A673 (cell line): ENCODE measurements at regions not wholly inside any gene's neighbourhood (a gene's known extent, or its start where the extent isn't known, plus 50 kb on each side); places are given as distances from the start of the nearest gene placed in this dataset.

Experiments used
- BruUV-seq: library from RNA; stranded (reverse); fragments of 400-500 nt; replicated peaks from 2 replicates; lab custom pipeline; 2021; lab: Mats Ljungman, UMichigan
- CTCF ChIA-PET: fragments of 300-600 bp; sonication (Branson Sonifier 250); formaldehyde crosslinking; loops from one replicate; lab custom pipeline; 2022; ENCODE audit warnings: antibody characterized with exemption; lab: Charles Lee
- POLR2A ChIA-PET: fragments of 300-600 bp; sonication (Branson Sonifier 250); formaldehyde crosslinking; loops from one replicate; lab custom pipeline; 2022; ENCODE audit warnings: antibody characterized with exemption; ENCODE audit not compliant: low non-redundant PET; lab: Charles Lee
- DNase-seq: peaks from one replicate; pipeline ENCODE4 v3.0.0-alpha.2; 2015; ENCODE audit warnings: low spot score
- H3K27ac ChIP-seq: fragments of 200-600 bp; sonication (generic); 2 replicates; pipeline ENCODE4 v1.5.1; 2016; ENCODE audit warnings: mixed run types, low read depth, mild to moderate bottlenecking, mixed read lengths, antibody characterized with exemption, low read length; ENCODE audit not compliant: poor library complexity, severe bottlenecking
- H3K27me3 ChIP-seq: fragments of 200-600 bp; sonication (generic); replicated peaks from 2 replicates; pipeline ENCODE4 v1.6.1; 2017; ENCODE audit warnings: mixed run types, low read depth, mild to moderate bottlenecking, mixed read lengths, antibody characterized with exemption, low read length; ENCODE audit not compliant: insufficient read depth, poor library complexity
- H3K36me3 ChIP-seq: fragments of 200-600 bp; sonication (generic); 2 replicates; pipeline ENCODE4 v1.6.1; 2016; ENCODE audit warnings: mixed run types, mild to moderate bottlenecking, mixed read lengths, antibody characterized with exemption, low read length; ENCODE audit not compliant: insufficient read depth, poor library complexity, severe bottlenecking
- H3K4me1 ChIP-seq: fragments of 200-600 bp; sonication (generic); 2 replicates; pipeline ENCODE4 v1.6.1; 2017; ENCODE audit warnings: mixed run types, mild to moderate bottlenecking, mixed read lengths, antibody characterized with exemption, low read length; ENCODE audit not compliant: insufficient read depth, poor library complexity, severe bottlenecking
- H3K4me3 ChIP-seq: fragments of 200-600 bp; sonication (generic); 2 replicates; pipeline ENCODE4 v1.5.1; 2016; ENCODE audit warnings: low read depth, mixed run types, mild to moderate bottlenecking, mixed read lengths, low read length; ENCODE audit not compliant: poor library complexity, severe bottlenecking
- H3K9me3 ChIP-seq: fragments of 200-600 bp; sonication (generic); 2 replicates; pipeline ENCODE4 v1.6.1; 2016; ENCODE audit warnings: mixed run types, low read depth, mild to moderate bottlenecking, mixed read lengths, antibody characterized with exemption, low read length; ENCODE audit not compliant: poor library complexity, severe bottlenecking
- EZH2 ChIP-seq: fragments of 200-600 bp; sonication (generic); IDR thresholded peaks from 2 replicates; pipeline ENCODE4 v1.6.1; 2017; ENCODE audit warnings: borderline replicate concordance, low read depth, mild to moderate bottlenecking, mixed read lengths, antibody characterized with exemption, low read length; ENCODE audit not compliant: poor library complexity, severe bottlenecking
- intact Hi-C: fragments of 100-400 bp; cut with micrococcal nuclease; formaldehyde crosslinking; loops from one replicate; pipeline ENCODE4 v1.10.0; 2022; ENCODE audit not compliant: unreplicated experiment
- TF ChIP-seq, protein P1 (sequence below): fragments of 300-800, 200-600 bp; sonication (generic); conservative IDR thresholded peaks from 2 replicates; pipeline ENCODE4 v1.5.1; 2017; ENCODE audit warnings: low read depth, mild to moderate bottlenecking, antibody characterized with exemption, low read length, moderate library complexity, mixed read lengths

DNA sequence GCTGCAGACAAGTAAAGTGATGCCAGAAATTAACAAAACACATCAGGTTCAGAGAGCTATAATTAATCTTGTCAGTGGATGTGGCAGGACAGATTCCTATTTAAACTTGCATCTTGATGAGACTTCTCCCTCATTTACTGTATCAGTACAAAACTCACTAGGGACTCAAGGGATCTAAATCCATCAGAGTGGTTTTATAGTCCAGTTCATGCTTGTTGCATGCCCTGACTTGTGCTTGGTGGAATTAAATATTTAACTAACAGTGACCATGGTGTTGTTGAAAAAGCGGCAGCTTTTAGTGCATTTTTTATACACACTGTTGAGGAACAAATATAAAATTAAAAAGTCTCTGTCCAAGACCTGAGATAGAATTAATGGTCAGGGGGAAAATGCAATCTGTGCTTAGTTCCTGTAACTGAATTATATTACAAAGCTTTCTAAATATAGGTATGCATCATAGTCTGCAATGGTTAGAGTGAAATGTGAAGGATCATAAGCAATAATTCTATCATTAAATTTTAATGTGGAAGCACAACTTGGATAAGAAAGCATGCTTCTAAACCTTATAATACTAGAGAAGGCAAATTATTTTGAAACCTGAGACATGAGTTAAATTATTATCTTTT is 1475.5 kb upstream of the TENM4 start:
- TF ChIP-seq, protein P1, sequence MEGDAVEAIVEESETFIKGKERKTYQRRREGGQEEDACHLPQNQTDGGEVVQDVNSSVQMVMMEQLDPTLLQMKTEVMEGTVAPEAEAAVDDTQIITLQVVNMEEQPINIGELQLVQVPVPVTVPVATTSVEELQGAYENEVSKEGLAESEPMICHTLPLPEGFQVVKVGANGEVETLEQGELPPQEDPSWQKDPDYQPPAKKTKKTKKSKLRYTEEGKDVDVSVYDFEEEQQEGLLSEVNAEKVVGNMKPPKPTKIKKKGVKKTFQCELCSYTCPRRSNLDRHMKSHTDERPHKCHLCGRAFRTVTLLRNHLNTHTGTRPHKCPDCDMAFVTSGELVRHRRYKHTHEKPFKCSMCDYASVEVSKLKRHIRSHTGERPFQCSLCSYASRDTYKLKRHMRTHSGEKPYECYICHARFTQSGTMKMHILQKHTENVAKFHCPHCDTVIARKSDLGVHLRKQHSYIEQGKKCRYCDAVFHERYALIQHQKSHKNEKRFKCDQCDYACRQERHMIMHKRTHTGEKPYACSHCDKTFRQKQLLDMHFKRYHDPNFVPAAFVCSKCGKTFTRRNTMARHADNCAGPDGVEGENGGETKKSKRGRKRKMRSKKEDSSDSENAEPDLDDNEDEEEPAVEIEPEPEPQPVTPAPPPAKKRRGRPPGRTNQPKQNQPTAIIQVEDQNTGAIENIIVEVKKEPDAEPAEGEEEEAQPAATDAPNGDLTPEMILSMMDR = no peak
- no peak for TF ChIP-seq EZH2
- Histone ChIP-seq H3K27me3 (no peaks in the 10 kb centered on the region), H3K4me3 (no peak overlapping the region), H3K27ac (no peak overlapping the region), H3K36me3 (no peaks in the 10 kb centered on the region), H3K9me3 (no peaks in the 10 kb centered on the region), H3K4me1 (peaks cover 6% of the 10 kb centered on the region)
- BruUV-seq = no TSS peak
- DNase-seq = no peak
- ChIA-PET CTCF (interaction anchor here (0.6 kb wide), 1 partner anchor 554 kb away, joined by 4 read pairs; no protein-coding TSS in a partner anchor), POLR2A (no interaction called here)
- intact Hi-C loops = no loop called here

GRCh38 chr11:80914311-80914710 is 1473.5 kb upstream of the TENM4 start:
- ChIA-PET POLR2A (no interaction called here), CTCF (no interaction called here)
- intact Hi-C loops = no loop called here
- H3K4me3 ChIP-seq = no peak overlapping the region
- H3K27me3 ChIP-seq = no peaks in the 10 kb centered on the region
- no peak overlapping the region for H3K27ac ChIP-seq
- peaks cover 6% of the 10 kb centered on the region for H3K4me1 ChIP-seq
- DNase-seq = no peak
- no peak for TF ChIP-seq EZH2
- no TSS peak for BruUV-seq
- no peaks in the 10 kb centered on the region for H3K9me3 ChIP-seq
- no peaks in the 10 kb centered on the region for H3K36me3 ChIP-seq

- H3K4me3 ChIP-seq = no peak overlapping the region
- no TSS peak for BruUV-seq
- no peak for TF ChIP-seq EZH2
- no peaks in the 10 kb centered on the region for H3K9me3 ChIP-seq
- H3K27ac ChIP-seq = no peak overlapping the region
- POLR2A ChIA-PET = no interaction called here
- H3K27me3 ChIP-seq = no peaks in the 10 kb centered on the region
- intact Hi-C loops = no loop called here
- H3K36me3 ChIP-seq = no peaks in the 10 kb centered on the region
- H3K4me1 ChIP-seq = peaks cover 6% of the 10 kb centered on the region
- CTCF ChIA-PET = no interaction called here
- no peak for DNase-seq
These were observed 1470.8 kb upstream of the TENM4 start for GRCh38 chr11:80911666-80912065.

DNA sequence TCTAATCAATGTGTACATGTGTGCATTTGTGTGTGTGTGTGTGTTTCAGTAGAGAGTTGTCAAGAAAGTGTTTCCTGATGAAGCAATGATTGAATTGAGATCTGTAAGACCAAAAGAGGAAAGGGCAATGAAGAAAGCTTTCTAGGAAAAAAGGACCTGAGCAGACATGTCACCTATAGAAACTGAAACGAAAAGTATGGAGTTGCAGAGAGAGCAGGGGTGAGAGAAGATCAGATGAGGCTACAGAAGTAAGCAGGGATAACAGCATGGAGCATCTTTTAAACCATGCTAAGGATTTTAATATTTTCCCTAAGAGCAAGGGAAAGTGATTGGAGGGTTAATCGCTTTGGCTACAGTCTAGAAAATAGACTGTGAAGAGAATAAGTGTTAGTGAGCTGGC is 1459.4 kb upstream of the TENM4 start:
- ChIA-PET POLR2A (no interaction called here), CTCF (no interaction called here)
- Histone ChIP-seq H3K27ac (no peak overlapping the region), H3K4me1 (no peaks in the 10 kb centered on the region), H3K27me3 (no peaks in the 10 kb centered on the region), H3K4me3 (no peak overlapping the region), H3K9me3 (no peaks in the 10 kb centered on the region), H3K36me3 (no peaks in the 10 kb centered on the region)
- TF ChIP-seq EZH2 = no peak
- TF ChIP-seq, protein P1 = no peak
- no TSS peak for BruUV-seq
- DNase-seq = no peak
- intact Hi-C loops = no loop called here
